Right hindlimb (tissue), 1 donor: ENCODE measurements at regions not wholly inside any gene's neighbourhood (a gene's known extent, or its start where the extent isn't known, plus 50 kb on each side); places are given as distances from the start of the nearest gene placed in this dataset.

Experiments used
- DNase-seq: peaks from one replicate; pipeline ENCODE4 v3.0.0-alpha.2; 2018

DNA sequence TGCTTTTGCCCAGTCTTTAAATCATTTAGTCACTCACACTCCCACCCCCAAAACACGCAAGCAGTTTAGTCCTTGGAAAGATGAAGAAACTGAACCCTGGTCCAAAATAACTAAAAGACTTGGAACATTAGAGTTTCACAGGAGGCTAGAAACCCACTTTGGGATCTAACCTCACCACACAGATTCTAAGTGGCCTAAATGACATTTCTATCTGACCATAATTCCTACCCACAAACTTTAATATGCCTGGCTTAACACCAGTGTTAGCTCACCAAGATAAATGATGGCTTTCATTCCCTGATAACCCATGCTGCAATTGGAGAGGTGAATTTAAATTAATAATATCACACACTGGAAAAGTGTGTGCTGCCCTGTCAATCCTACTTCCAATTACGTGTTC is 295.3 kb upstream of the UBE2E2 start:
- DNase-seq = no peak

GRCh38 chr3:22908989-22909507 is 294.1 kb upstream of the UBE2E2 start:
- no peak for DNase-seq

DNA sequence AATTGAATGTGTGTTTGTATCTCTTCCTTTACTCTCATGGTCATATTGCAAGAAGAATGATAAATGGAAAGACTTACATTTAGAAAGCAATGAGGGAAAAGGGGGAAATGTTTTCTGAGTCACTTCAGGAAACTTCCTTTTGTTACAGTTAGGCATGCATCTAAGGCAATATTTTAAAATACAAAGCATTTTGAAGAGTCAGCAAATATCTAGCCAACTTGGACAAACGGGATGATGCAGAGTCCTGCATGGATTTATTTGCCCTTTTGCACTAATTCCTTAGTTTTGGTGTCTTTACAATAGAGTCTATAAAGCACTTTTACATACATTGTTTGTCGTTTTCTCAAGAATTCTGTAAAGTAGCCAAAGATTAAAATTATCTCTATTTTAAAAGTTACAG is 286.2 kb upstream of the UBE2E2 start:
- DNase-seq = no peak

GRCh38 chr3:22920006-22920405 is 283.1 kb upstream of the UBE2E2 start:
- DNase-seq = no peak

GRCh38 chr3:22922317-22922716 is 280.8 kb upstream of the UBE2E2 start:
- DNase-seq = no peak

- no peak for DNase-seq
These were observed 279.4 kb upstream of the UBE2E2 start for GRCh38 chr3:22923711-22924110.

DNA sequence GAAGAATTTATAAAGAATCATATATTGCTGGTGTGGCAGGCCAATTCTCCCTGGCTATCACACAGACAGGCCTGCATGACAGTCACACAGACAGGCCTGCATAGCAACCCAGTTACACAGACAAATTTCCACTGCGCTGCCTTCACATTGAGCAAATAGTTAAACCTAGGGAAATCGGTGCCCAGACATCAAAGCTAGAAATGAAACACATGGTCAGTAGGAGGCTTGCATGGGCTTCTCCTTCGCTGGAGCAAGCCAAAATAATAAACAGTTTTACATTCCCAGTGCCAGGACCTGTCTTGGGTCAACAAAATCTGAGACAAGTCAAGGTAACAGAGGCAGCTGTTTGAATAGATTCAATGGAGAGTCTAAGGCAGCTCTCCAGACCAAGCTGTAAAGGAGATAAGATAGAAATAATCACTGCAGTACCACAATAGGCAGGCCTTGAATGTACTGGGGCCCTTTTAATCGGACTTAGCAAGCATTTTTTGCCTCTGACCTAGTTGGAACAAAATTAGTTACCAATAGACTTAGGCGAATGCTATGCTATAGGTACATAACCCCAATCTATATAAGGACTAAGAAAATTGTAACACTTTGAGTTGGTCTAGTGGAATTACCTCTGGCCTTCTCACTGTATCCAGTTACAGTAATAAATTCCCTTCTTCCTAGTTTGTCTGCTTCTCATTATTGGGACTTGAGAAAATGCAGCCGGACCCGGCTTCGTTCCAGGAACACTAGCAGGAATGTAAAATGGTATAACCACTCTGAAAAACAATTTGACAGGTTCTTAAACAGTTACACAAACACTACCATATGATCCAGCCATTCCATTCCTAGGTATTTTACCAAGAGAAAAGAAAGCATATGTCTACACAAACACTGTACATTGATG is 274.7 kb upstream of the UBE2E2 start:
- DNase-seq = no peak

DNA sequence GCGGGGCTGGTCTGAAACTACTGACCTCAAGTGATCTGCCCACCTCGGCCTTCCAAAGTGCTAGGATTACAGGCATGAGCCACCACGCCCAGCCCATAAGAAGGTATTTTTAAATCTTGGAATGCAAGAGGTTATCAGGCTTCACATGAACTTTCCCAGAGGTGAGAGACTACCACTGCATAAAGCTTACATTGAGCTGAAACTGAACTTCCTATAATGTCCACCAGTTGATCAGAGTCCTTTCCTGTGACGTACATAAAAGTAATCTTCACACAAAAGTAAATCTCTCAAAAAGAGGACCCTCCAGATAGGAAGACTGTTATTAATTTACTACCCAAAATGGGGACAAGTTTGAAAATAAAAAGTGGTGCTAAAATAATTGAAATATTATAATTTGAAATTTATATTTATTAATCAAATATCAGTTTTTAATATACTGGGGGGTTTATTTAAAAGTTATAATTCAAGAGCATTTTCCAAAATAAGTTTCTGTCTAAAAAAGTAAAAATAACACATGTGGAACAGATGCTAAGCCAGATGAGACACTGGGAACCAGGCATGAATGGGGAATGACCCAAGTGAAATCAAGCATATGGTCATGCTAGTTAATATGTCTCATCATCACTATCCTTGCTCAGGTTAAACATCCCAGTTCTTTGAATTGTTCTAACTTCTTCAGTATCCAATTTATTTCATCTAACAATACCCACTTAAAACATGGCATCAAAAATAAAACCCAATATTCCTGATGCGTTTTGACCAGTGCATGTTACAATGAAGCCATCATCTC is 269.9 kb upstream of the UBE2E2 start:
- no peak for DNase-seq

DNA sequence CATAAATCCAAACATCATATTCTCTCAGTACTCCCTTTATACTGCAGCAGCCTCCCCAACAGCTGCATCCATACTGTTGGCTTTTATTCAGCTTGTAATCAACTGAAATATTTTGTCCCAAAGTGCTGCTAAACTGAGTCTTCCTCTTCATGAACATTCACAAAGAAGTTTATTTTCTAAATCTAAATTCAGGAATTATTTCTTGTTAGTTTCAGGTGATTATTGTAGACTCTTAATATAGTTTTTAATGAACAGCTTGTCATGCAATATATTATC is 269.3 kb upstream of the UBE2E2 start:
- DNase-seq = no peak

- no peak for DNase-seq
These were observed 268.1 kb upstream of the UBE2E2 start for GRCh38 chr3:22935040-22935439.

GRCh38 chr3:22937536-22937935 is 265.6 kb upstream of the UBE2E2 start:
- DNase-seq = no peak

DNA sequence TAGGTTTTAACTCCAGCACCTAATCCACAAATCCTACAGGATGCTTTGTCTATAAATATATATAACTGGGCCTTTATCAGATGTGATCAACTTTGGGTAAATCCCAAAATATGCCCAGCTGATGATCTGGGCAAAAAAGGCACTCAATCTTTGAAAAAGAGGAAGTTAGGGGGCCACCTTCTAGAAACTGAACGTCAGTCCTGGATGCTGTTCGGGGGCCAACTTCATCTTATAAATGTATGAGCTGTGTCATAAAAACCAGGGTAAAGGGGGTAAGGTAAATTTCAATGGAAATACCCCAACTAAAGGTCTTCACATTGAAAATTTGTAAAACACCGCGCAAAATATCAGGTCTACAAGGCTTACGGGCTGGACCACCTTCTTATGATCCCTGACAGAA is 264.4 kb upstream of the UBE2E2 start:
- DNase-seq = no peak

- no peak for DNase-seq
These were observed 263.8 kb upstream of the UBE2E2 start for GRCh38 chr3:22939349-22939748.

DNA sequence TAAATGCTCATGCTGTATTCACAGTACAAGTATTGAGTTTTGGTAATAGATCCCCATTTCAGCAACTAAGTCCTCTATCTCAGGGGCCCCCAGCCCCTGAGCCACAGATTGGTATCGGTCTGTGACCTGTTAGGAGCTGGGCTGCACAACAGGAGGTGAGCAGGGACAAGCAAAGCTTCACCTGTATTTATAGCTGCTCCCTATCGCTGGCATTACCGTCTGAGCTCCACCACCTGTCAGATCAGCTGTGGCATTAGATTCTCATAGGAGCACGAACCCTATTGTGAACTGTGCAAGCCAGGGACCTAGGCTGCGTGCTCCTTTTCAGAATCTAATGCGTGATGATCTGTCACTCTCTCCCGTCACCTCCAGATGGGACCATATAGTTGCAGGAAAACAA is 262.8 kb upstream of the UBE2E2 start:
- no peak for DNase-seq

DNA sequence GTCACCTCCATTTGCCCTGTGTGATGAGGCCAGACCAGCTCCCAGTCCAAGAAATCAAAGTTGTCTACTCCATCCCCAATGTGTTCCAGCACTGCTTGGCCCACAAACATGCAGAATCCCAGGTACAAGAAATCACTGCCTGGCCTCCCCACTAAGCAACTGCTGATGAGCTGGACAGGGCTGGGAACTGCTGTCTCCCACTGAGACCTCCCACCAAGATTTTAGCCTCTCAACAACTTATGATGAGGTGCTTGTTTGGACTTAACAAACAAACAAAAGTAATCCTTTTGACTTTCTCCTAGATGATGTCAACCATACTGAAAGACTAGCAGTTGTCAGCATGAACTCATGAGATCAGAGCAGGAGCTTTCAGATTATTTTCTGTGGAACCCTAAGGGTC is 260.1 kb upstream of the UBE2E2 start:
- no peak for DNase-seq

GRCh38 chr3:22947851-22948250 is 255.3 kb upstream of the UBE2E2 start:
- DNase-seq = no peak

DNA sequence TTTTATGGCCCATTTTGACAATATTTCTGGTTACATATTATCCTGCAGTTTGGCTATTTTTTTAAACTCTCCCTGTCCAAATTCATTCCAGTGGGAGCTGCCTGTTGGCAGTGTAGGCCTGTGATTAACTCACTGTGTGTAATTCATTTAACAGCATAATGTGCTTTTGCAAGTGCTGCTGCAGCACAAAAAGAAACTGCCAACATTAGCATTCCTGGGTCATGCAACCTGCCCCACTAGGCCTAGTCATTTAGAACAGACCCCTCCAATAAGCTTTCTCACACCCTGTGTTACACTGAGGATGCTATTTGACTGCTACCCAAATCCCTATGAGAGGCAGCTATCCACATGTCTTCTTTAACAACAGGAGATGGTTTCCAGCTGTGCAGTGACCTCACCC is 251.2 kb upstream of the UBE2E2 start:
- peak; percentile 86 for DNase-seq

- no peak for DNase-seq
These were observed 250.3 kb upstream of the UBE2E2 start for GRCh38 chr3:22952860-22953259.

- DNase-seq = no peak
These were observed 243.5 kb upstream of the UBE2E2 start for GRCh38 chr3:22959593-22959992.

GRCh38 chr3:22960105-22960984 is 242.8 kb upstream of the UBE2E2 start:
- DNase-seq = peak; percentile 61

- no peak for DNase-seq
These were observed 240.9 kb upstream of the UBE2E2 start for GRCh38 chr3:22962244-22962643.

DNA sequence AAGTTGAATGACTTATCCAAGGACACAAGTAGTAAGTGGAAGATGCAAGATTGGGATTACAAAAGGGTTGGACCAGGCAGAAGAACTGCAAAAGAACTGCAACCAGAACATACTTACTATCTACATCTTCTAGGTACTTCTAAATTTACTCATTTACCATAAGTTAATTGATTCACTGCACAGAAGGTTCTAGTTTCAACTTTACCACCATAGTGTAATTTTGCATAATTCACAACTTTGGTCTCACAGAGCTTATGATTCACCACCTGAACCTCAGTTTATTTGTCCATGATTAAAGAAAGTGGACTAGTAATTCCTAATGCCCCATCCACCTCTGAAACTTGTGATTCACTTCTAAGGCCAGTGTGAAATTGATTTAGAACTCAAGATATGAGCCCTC is 236.8 kb upstream of the UBE2E2 start:
- DNase-seq = no peak

GRCh38 chr3:22969276-22969675 is 233.9 kb upstream of the UBE2E2 start:
- DNase-seq = no peak
